Stimulated activated CD4-positive, alpha-beta T cell treated with anti-CD3 and anti-CD28 coated beads, Interleukin-15, amount 100 ng/mL, for 48 hours (primary cell): ENCODE measurements at regions not wholly inside any gene's neighbourhood (a gene's known extent, or its start where the extent isn't known, plus 50 kb on each side); places are given as distances from the start of the nearest gene placed in this dataset.

ENCODE experiments used
- DNase-seq, 2 donors: peaks; one replicate each; pipeline ENCODE4 v3.0.0-alpha.2; 2020; ENCODE audit warnings: low read depth in 2 of 2

- no peak for DNase-seq
Measured at GRCh38 chr17:71681427-71682173, 439.2 kb upstream of the SOX9 start.

GRCh38 chr17:71682174-71682494, 438.7 kb upstream of the SOX9 start:
- no peak for DNase-seq

GRCh38 chr17:71689782-71690181, 431.0 kb upstream of the SOX9 start:
- no peak for DNase-seq

- no peak for DNase-seq
Measured at GRCh38 chr17:71699907-71700306, 420.9 kb upstream of the SOX9 start.

DNA sequence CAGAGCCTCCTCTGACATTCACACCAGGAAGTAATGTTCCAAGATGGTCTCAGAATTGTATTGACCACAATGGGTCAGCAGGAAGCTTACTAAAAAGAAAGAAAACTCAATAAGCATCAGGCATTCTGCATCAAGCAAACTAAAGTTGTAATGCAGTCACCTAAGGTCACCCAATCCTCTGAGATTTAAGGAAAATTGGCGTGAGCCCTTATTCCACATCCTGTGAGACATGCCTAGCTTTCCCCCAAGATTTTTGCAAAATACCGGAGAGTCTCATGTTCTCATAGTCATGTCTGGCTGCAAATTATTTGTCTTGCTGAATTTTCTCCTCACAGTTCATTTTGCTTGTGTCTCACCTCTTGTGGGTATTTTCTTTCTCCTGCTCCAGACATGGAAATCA, 417.1 kb upstream of the SOX9 start:
- no peak for DNase-seq

GRCh38 chr17:71709271-71709890, 411.4 kb upstream of the SOX9 start:
- no peak for DNase-seq

- no peak for DNase-seq
Measured at GRCh38 chr17:71709946-71710345, 410.9 kb upstream of the SOX9 start.

DNA sequence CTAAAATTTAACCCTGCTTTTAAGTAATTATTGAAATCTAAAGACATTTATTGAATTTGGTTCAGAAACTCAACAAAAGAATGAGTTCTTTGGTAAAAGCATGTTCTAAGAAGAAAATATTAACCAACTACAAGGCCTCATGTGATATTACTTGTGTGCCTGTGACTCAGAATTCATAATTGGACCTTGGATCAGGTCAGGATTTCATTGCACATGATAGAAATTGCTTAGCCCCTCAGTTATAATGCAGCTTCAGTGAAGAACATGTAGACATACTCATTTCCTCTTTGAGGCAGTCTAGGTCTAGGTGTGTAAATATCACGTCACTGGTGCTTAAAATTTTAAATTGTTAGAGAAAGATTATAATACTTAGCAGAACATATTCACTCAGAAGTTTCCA, 410.0 kb upstream of the SOX9 start:
- no peak for DNase-seq

DNA sequence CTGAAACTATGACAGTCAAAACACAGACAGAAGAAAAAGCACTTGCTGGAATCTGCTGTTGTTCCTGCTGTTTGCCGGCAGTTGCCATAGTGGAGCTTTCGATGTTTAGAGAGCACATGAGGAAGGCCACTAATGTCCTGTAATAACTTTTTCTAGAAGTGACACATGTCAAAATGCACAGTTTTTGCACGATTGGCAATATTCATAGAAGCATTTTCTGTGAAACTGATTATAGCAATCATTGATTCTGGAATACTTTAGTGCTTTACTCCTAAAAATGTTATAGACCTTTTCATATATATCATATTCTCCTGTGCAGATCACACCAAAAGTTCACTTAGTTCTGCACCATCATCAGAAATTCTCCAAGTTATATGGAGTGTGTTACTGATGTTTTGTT, 407.0 kb upstream of the SOX9 start:
- DNase-seq, result no peak

- DNase-seq, result no peak
Measured at GRCh38 chr17:71724339-71724738, 396.5 kb upstream of the SOX9 start.

- DNase-seq, result no peak
Measured at GRCh38 chr17:71725811-71726210, 395.0 kb upstream of the SOX9 start.

GRCh38 chr17:71726341-71726740, 394.5 kb upstream of the SOX9 start:
- DNase-seq, result no peak

- no peak for DNase-seq
Measured at GRCh38 chr17:71727292-71727691, 393.5 kb upstream of the SOX9 start.

DNA sequence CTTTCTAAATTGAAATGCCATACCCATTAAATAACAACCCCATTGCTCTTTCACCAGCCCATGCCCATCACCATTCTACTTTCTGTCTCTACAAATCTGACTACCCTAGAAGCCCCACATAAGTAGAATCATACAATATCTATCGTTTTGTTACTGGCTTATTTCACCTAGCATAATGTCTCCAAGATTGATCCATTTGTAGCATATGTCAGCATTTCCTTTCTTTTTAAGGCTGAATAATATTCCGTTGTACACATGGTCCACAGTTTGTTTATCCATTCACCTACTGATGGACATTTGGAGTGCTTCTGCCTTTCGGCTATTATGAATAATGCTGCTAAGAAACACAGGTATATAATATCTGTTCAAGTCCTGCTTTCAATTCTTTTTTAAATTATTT, 393.1 kb upstream of the SOX9 start:
- DNase-seq, result no peak

GRCh38 chr17:71730871-71731270, 389.9 kb upstream of the SOX9 start:
- DNase-seq, result no peak

GRCh38 chr17:71735893-71736292, 384.9 kb upstream of the SOX9 start:
- no peak for DNase-seq

- DNase-seq, result no peak
Measured at GRCh38 chr17:71740866-71741265, 380.0 kb upstream of the SOX9 start.

GRCh38 chr17:71741836-71742235, 379.0 kb upstream of the SOX9 start:
- no peak for DNase-seq

- DNase-seq, result no peak
Measured at GRCh38 chr17:71748872-71749271, 371.9 kb upstream of the SOX9 start.

DNA sequence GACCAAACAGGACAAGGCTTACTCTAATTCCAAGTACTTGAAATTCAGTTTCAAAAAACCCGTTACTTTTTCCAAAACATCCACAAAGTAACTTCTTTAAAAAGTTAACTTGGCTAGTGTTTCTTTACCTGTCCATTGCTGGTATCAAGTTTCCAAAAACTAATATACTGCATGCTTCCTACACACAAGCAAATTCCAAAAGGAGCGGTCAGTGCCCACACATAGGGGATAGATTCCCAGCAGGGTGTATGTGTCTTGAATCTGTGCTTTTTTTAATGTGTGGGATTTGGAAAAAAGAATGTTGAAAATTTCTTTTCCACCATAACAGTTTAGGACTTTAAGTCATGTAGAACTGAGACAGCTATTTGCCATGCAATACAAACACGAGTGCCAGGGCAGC, 367.8 kb upstream of the SOX9 start:
- no peak for DNase-seq

GRCh38 chr17:71757156-71757555, 363.7 kb upstream of the SOX9 start:
- DNase-seq, result no peak

- DNase-seq, result no peak
Measured at GRCh38 chr17:71757956-71758355, 362.9 kb upstream of the SOX9 start.

DNA sequence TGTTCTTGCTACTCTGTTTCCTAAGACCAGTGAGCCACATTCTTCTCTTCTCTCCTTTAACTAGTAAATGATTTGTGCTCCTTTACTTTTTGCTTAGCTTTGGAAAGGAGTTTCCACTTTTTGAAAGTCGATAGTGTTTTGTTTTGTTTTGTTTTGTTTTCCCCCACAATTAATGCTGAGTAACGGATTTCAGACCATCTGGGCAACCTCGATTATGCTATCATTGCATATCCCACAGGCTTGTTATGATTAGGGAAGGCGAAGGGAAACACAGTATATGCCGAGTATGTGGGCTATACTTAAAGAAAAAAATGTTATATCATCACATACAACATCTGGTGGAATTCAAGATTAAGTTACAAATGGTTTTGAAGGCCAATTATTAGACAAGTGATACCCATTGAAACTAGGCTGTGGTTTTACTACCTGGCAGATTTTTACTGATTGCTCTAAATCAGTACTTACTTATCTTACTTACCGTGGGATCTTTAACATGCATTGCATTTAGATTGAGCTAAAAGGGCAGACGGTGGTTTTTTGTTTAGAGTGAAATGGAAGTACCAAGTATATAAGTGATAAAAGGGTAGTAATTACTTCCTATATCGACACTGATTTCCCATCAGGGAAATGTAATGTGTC, 361.3 kb upstream of the SOX9 start:
- DNase-seq, result no peak
